Upper lobe of left lung (tissue), 6 donors: ENCODE measurements at regions not wholly inside any gene's neighbourhood (a gene's known extent, or its start where the extent isn't known, plus 50 kb on each side); places are given as distances from the start of the nearest gene placed in this dataset.

Experiments used
- ATAC-seq, 2 donors: fragments of 200-7000 bp; cut with Tn5 transposase; one replicate each; pipeline ENCODE4 v1.9.1; 2022; ENCODE audit warnings: mild to moderate bottlenecking in 2 of 2, moderate library complexity in 2 of 2; ENCODE audit not compliant: low FRiP score in 2 of 2
- DNase-seq, 2 donors: peaks; one replicate each; pipeline ENCODE4 v3.0.0-alpha.2; 2019 to 2020
- H3K27ac ChIP-seq, 4 donors: fragments of 200-600 bp; sonication (generic); one replicate each; pipeline ENCODE4 v1.5.1; 2016 to 2019
- H3K27me3 ChIP-seq, 4 donors: fragments of 200-600 bp; sonication (generic); one replicate each; pipeline ENCODE4 v1.5.1; 2017 to 2019
- H3K36me3 ChIP-seq, 4 donors: fragments of 200-600 bp; sonication (generic); one replicate each; pipeline ENCODE4 v1.5.1; 2016 to 2019
- H3K4me1 ChIP-seq, 4 donors: fragments of 200-600 bp; sonication (generic); one replicate each; pipeline ENCODE4 v1.5.1; 2018 to 2019
- H3K4me3 ChIP-seq, 4 donors: fragments of 200-600 bp; sonication (generic); one replicate each; pipeline ENCODE4 v1.5.1; 2017 to 2019; ENCODE audit warnings: mild to moderate bottlenecking in 2 of 4, moderate library complexity in 1 of 4
- H3K9me3 ChIP-seq, 4 donors: fragments of 200-600 bp; sonication (generic); one replicate each; pipeline ENCODE4 v1.5.1; 2018 to 2019
- EP300 ChIP-seq, 4 donors: sonication (generic); formaldehyde crosslinking; IDR thresholded peaks; one replicate each; pipeline ENCODE4 v1.5.1; 2017; ENCODE audit warnings: antibody characterized with exemption in 4 of 4, control low read depth in 2 of 4
- POLR2A ChIP-seq, 4 donors: fragments of 450-650 bp; IDR thresholded peaks; one replicate each; pipeline ENCODE4 v1.5.1; 2016 to 2017; ENCODE audit warnings: antibody characterized with exemption in 4 of 4, mild to moderate bottlenecking in 2 of 4
- POLR2AphosphoS5 ChIP-seq, 2 donors: sonication (generic); formaldehyde crosslinking; IDR thresholded peaks; one replicate each; pipeline ENCODE4 v1.5.1; 2017; ENCODE audit warnings: antibody characterized with exemption in 2 of 2
- WGBS, 2 donors: methylation state at CpG; one replicate each; pipeline ENCODE4 v1.1.5; 2017 to 2018; 5-methylcytosine and 5-hydroxymethylcytosine counted together
- TF ChIP-seq, protein P1 (sequence below), 6 experiments: fragments of 450-650 bp in 4 of 6; fragments of 200-600 bp in 2 of 6; sonication (generic) in 2 of 6; IDR thresholded peaks; one replicate each; pipeline ENCODE4 v1.5.1; 2016 to 2019; ENCODE audit warnings: antibody characterized with exemption in 6 of 6
- donor health status: DM: no; HTN: no; CAD: no; lungs with moderate emphysema.
- donor health status: DM: no; HTN: yes; CAD: no; lungs with severe emphysema.

DNA sequence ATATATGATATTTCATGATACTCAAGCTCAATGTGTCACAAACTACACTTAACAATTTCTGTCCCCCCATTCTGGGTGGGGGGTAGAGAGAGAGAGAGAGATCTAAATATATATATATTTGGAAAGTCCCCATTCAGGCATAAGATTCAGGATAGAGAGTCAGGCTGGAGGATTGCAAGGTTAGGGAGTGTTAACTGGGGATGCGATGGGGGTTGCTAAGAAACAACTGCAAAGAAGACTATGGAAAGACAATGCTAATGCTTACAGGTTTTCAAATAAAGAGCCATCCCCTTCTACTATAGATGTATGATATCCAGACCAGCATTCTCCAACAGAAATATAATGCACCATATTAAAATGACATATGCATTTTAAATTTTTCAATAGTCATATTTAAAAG is 79.2 kb upstream of the OR5AK2 start:
- Histone ChIP-seq H3K4me1 (no peaks in the 10 kb centered on the region), H3K9me3 (no peaks in the 10 kb centered on the region), H3K36me3 (no peaks in the 10 kb centered on the region), H3K27me3 (no peaks in the 10 kb centered on the region), H3K27ac (no peak overlapping the region), H3K4me3 (no peak overlapping the region)
- WGBS, 2 donors = 93 to 97% methylated on average over 1 of the region's 1 CpG
- ATAC-seq (no peak), DNase-seq (no peak)
- TF ChIP-seq, protein P1, sequence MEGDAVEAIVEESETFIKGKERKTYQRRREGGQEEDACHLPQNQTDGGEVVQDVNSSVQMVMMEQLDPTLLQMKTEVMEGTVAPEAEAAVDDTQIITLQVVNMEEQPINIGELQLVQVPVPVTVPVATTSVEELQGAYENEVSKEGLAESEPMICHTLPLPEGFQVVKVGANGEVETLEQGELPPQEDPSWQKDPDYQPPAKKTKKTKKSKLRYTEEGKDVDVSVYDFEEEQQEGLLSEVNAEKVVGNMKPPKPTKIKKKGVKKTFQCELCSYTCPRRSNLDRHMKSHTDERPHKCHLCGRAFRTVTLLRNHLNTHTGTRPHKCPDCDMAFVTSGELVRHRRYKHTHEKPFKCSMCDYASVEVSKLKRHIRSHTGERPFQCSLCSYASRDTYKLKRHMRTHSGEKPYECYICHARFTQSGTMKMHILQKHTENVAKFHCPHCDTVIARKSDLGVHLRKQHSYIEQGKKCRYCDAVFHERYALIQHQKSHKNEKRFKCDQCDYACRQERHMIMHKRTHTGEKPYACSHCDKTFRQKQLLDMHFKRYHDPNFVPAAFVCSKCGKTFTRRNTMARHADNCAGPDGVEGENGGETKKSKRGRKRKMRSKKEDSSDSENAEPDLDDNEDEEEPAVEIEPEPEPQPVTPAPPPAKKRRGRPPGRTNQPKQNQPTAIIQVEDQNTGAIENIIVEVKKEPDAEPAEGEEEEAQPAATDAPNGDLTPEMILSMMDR (IDR thresholded peaks at IDR 0.05) = no peak

DNA sequence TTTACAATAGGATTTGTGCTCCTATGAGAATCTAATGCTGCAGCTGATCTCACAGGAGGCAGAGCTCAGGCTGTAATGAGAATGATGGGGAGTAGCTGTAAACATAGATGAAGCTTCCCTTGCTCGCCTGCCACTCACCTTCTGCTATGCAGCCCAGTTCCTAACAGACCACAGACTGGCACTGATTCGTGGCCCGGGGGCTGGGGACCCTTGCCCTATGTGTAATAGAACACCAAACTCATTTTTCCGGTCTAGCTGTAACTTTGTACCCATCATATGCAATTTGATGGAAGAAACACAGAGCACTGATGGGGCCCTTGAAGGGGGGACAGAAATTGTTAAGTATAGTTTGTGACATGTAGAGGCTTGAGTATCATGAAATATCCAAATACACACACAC is 79.6 kb upstream of the OR5AK2 start:
- Histone ChIP-seq H3K36me3 (no peaks in the 10 kb centered on the region), H3K27me3 (no peaks in the 10 kb centered on the region), H3K9me3 (no peaks in the 10 kb centered on the region), H3K4me3 (no peak overlapping the region), H3K27ac (no peak overlapping the region), H3K4me1 (no peaks in the 10 kb centered on the region)
- DNase-seq = no peak
- no peak for ATAC-seq
- no peak for TF ChIP-seq POLR2AphosphoS5 (IDR thresholded peaks at IDR 0.05)
- TF ChIP-seq EP300 (IDR thresholded peaks at IDR 0.05) = no peak
- TF ChIP-seq POLR2A (IDR thresholded peaks at IDR 0.05) = no peak
- TF ChIP-seq, protein P1 (IDR thresholded peaks at IDR 0.05) = no peak
- WGBS, 2 donors = 84% methylated on average over 4 of the region's 4 CpGs

DNA sequence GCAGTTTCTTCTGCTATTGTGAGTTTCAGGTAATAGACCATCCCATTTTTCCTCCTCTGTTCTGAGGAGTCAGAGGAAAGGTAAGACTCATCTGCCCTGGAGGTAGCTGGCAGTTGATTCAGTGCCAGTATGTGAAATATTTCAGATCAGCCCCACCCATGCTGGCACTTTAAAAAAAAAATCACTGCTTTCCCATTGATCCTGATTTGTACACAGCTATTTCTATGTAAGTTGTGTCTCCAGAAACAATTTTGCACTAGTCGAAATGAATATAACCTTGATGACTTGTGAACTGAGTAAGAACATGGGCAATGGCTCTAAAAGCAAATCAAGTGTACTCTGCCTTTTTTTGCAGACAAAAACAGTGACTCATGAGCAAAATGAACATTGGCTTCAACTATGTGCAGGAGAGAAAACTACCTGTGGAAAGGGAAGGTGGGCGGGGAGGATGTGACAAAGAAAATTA is 82.0 kb upstream of the OR5AK2 start:
- H3K27ac ChIP-seq = no peak overlapping the region
- no peaks in the 10 kb centered on the region for H3K27me3 ChIP-seq
- DNase-seq = no peak
- no peaks in the 10 kb centered on the region for H3K4me1 ChIP-seq
- H3K4me3 ChIP-seq = no peak overlapping the region
- ATAC-seq = no peak
- no peaks in the 10 kb centered on the region for H3K9me3 ChIP-seq
- no peaks in the 10 kb centered on the region for H3K36me3 ChIP-seq
- TF ChIP-seq EP300 (IDR thresholded peaks at IDR 0.05) (no peak), POLR2A (IDR thresholded peaks at IDR 0.05) (no peak), POLR2AphosphoS5 (IDR thresholded peaks at IDR 0.05) (no peak)
- TF ChIP-seq, protein P1 (IDR thresholded peaks at IDR 0.05) = no peak
- 84 to 89% methylated on average over 2 of the region's 2 CpGs for WGBS, 2 donors

DNA sequence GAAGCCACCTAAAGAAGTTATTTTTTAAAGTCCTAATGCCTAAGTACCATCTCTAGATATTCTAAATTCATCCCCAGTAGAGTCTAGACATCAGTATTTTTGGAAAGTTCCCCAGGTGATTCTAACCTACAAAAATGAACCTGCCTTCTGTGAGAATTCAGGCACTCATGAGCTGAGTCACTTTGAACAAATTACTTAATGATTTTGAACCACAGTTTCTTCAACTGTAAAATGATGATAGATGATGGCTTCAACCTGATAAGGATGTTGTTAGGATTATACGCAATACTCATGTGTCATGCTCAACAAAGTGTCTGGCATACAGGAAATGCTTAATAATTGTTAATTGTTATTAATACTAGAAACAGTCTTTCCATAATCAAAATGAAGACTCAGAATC is 82.8 kb upstream of the OR5AK2 start:
- no peaks in the 10 kb centered on the region for H3K27me3 ChIP-seq
- H3K27ac ChIP-seq = no peak overlapping the region
- ATAC-seq (no peak), DNase-seq (no peak)
- H3K36me3 ChIP-seq = no peaks in the 10 kb centered on the region
- H3K9me3 ChIP-seq = no peaks in the 10 kb centered on the region
- H3K4me3 ChIP-seq = no peak overlapping the region
- no peaks in the 10 kb centered on the region for H3K4me1 ChIP-seq
- WGBS, 2 donors = 70 to 78% methylated on average over 1 of the region's 1 CpG
- TF ChIP-seq, protein P1 (IDR thresholded peaks at IDR 0.05) = no peak
- TF ChIP-seq POLR2AphosphoS5 (IDR thresholded peaks at IDR 0.05) (no peak), EP300 (IDR thresholded peaks at IDR 0.05) (no peak), POLR2A (IDR thresholded peaks at IDR 0.05) (no peak)

DNA sequence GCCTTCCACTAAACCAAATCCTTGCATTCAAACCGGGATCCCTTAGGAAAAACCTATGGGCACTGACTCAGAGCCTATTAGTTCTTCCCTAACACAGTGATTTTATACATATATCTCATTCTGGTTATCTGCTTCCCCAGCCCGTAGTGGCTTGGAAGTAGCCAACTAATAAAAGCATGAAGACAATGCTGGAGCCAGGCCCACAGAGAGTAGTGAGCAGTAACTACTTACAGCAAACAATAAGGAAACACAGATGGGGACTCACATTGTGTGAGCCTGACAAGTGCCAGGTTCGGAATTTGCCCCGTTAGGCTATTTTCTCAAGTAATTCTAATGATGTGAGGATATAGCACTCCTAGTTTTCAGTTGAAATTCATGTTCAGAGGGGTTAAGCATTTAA is 83.3 kb upstream of the OR5AK2 start:
- H3K27ac ChIP-seq = no peak overlapping the region
- H3K27me3 ChIP-seq = no peaks in the 10 kb centered on the region
- no peak overlapping the region for H3K4me3 ChIP-seq
- TF ChIP-seq, protein P1 (IDR thresholded peaks at IDR 0.05) = no peak
- TF ChIP-seq POLR2AphosphoS5 (IDR thresholded peaks at IDR 0.05) (no peak), EP300 (IDR thresholded peaks at IDR 0.05) (no peak), POLR2A (IDR thresholded peaks at IDR 0.05) (no peak)
- no peaks in the 10 kb centered on the region for H3K9me3 ChIP-seq
- no peaks in the 10 kb centered on the region for H3K4me1 ChIP-seq
- ATAC-seq (no peak), DNase-seq (no peak)
- WGBS, 2 donors = 58 to 66% methylated on average over 4 of the region's 4 CpGs
- no peaks in the 10 kb centered on the region for H3K36me3 ChIP-seq
